Glutamatergic neuron (in vitro differentiated cells): ENCODE measurements at regions not wholly inside any gene's neighbourhood (a gene's known extent, or its start where the extent isn't known, plus 50 kb on each side); places are given as distances from the start of the nearest gene placed in this dataset.

Experiments
- DNase-seq: peaks from one replicate; pipeline ENCODE4 v3.0.0; 2022
- H3K27ac Mint-ChIP-seq: one replicate; pipeline ENCODE4 v1.8.0; 2020; ENCODE audit warnings: mild to moderate bottlenecking, mixed read lengths, inconsistent platforms; ENCODE audit not compliant: unreplicated experiment
- H3K27me3 Mint-ChIP-seq: one replicate; pipeline ENCODE4 v1.8.0; 2020; ENCODE audit warnings: mild to moderate bottlenecking, moderate library complexity, mixed read lengths, inconsistent platforms; ENCODE audit not compliant: unreplicated experiment
- H3K36me3 Mint-ChIP-seq: one replicate; pipeline ENCODE4 v1.8.0; 2020; ENCODE audit warnings: mild to moderate bottlenecking, mixed read lengths, inconsistent platforms; ENCODE audit not compliant: unreplicated experiment
- H3K4me1 Mint-ChIP-seq: one replicate; pipeline ENCODE4 v1.8.0; 2020; ENCODE audit warnings: mild to moderate bottlenecking, low read depth, mixed read lengths, inconsistent platforms; ENCODE audit not compliant: unreplicated experiment
- H3K4me3 Mint-ChIP-seq: one replicate; pipeline ENCODE4 v1.8.0; 2020; ENCODE audit warnings: mild to moderate bottlenecking, mixed read lengths, inconsistent platforms; ENCODE audit not compliant: unreplicated experiment
- H3K9me3 Mint-ChIP-seq: one replicate; pipeline ENCODE4 v1.8.0; 2020; ENCODE audit warnings: mild to moderate bottlenecking, moderate library complexity, mixed read lengths, inconsistent platforms; ENCODE audit not compliant: unreplicated experiment
- TF ChIP-seq, protein P1 (sequence below): fragments of 200-600 bp; sonication (generic); IDR thresholded peaks from one replicate; pipeline ENCODE4 v1.5.0; 2021; ENCODE audit not compliant: partially characterized antibody, unreplicated experiment

DNA sequence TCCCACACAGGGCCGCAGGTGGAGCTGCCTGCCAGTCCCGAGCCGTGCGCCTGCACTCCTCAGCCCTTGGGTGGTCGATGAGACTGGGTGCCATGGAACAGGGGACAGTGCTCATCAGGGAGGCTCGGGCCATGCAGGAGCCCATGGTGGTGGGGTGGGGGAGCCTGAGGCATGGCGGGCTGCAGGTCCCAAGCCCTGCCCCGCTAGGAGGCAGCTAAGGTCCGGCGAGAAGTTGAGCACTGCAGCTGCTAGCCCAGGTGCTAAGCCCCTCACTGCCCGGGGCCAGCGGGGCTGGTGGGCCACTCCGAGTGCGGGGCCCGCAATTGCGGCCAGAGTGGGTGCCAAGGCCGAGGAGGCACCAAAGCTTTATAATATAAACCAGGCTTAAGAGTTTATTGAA is 479.7 kb downstream of the MMUT start:
- TF ChIP-seq, protein P1, sequence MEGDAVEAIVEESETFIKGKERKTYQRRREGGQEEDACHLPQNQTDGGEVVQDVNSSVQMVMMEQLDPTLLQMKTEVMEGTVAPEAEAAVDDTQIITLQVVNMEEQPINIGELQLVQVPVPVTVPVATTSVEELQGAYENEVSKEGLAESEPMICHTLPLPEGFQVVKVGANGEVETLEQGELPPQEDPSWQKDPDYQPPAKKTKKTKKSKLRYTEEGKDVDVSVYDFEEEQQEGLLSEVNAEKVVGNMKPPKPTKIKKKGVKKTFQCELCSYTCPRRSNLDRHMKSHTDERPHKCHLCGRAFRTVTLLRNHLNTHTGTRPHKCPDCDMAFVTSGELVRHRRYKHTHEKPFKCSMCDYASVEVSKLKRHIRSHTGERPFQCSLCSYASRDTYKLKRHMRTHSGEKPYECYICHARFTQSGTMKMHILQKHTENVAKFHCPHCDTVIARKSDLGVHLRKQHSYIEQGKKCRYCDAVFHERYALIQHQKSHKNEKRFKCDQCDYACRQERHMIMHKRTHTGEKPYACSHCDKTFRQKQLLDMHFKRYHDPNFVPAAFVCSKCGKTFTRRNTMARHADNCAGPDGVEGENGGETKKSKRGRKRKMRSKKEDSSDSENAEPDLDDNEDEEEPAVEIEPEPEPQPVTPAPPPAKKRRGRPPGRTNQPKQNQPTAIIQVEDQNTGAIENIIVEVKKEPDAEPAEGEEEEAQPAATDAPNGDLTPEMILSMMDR = no peak
- H3K9me3 Mint-ChIP-seq = no peaks in the 10 kb centered on the region
- no peaks in the 10 kb centered on the region for H3K36me3 Mint-ChIP-seq
- peaks cover 2% of the 10 kb centered on the region for H3K27me3 Mint-ChIP-seq
- no peak overlapping the region for H3K27ac Mint-ChIP-seq
- no peak for DNase-seq
- no peaks in the 10 kb centered on the region for H3K4me1 Mint-ChIP-seq
- H3K4me3 Mint-ChIP-seq = no peak overlapping the region

DNA sequence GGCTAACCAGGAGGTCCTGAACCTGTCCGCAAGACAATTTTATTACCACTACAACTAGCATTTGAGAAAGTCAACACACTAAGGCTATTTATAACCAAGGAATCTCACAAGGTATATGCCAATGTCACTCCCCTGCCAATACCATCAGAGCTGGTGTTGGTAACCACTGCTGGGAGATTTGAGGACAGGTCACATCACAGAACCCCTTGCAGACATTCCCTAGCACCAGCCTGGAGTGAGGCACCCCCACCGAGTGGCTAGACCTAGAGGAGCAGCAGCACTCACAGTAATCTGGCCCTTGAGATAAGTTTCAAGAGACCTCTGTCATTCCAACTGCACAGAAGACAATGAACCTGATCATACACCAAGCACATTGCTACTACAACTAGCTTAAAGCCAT is 483.2 kb downstream of the MMUT start:
- Mint-ChIP-seq H3K4me1 (no peaks in the 10 kb centered on the region), H3K36me3 (no peaks in the 10 kb centered on the region), H3K4me3 (no peak overlapping the region), H3K9me3 (no peaks in the 10 kb centered on the region), H3K27me3 (no peaks in the 10 kb centered on the region), H3K27ac (no peak overlapping the region)
- TF ChIP-seq, protein P1 = no peak
- no peak for DNase-seq

DNA sequence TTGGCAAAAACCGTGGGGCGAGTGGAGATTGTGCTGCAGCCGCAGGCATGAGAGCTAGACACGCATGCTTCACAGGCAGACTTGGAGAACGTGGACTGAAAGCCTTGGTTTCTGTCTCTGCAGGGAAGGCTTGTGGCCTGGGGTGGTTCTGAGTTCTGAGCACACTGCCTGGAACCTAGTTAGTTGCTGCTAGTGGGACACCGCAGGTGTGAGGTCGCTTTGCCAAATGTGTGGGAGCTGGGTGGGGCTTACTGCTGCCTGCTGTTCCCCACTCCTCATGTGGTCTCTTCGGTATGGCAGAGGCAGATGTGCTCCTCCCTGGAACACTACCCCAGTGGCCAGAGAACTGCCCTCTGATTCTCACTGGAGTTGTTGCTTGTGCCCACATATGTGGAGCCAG is 484.0 kb downstream of the MMUT start:
- TF ChIP-seq, protein P1 = no peak
- H3K4me1 Mint-ChIP-seq = no peaks in the 10 kb centered on the region
- H3K27me3 Mint-ChIP-seq = no peaks in the 10 kb centered on the region

DNA sequence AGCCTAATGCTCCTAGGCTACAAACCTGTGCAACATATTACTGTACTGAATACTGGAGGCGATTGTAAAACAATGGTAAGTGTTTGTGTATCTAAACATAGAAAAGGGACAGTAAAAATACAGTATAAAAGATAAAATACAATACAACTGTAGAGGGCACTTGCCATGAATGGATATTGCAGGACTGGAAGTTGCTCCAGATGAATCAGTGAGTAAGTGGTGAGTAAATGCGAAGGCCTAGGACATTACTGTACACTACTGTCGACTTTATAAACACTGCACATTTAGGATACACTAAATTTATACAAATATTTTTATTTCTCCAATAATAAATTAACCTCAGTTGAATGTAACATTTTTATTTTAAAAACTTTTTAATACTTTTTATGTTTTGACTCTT is 485.0 kb downstream of the MMUT start:
- Mint-ChIP-seq H3K4me3 (no peak overlapping the region), H3K4me1 (no peaks in the 10 kb centered on the region), H3K27me3 (no peaks in the 10 kb centered on the region), H3K36me3 (no peaks in the 10 kb centered on the region), H3K9me3 (no peaks in the 10 kb centered on the region), H3K27ac (no peak overlapping the region)
- no peak for DNase-seq
- TF ChIP-seq, protein P1 = no peak

More for the DNA sequence above, 484.0 kb downstream of the MMUT start:
- Mint-ChIP-seq H3K4me3 (no peak overlapping the region), H3K27ac (no peak overlapping the region), H3K36me3 (no peaks in the 10 kb centered on the region), H3K9me3 (no peaks in the 10 kb centered on the region)
- DNase-seq = no peak

DNA sequence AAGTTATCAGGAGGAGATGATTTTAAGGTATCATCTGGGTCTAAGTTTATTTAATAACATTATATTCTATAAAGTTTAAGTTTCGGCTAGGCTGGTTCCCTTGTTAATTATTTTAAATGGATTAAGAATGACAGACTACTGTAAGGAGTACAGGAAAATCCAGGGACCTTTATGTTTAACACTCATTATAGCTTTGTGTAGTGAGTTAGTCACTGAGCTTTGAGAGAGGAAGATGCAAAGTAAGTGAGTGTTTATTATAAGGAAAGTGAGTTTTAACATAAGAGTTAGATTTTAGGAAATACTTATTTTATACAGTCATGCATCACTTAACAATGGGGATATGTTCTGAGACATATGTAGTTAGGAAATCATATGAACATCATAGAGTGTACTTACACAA is 485.5 kb downstream of the MMUT start:
- no peaks in the 10 kb centered on the region for H3K9me3 Mint-ChIP-seq
- no peaks in the 10 kb centered on the region for H3K4me1 Mint-ChIP-seq
- no peak for DNase-seq
- H3K4me3 Mint-ChIP-seq = no peak overlapping the region
- no peaks in the 10 kb centered on the region for H3K27me3 Mint-ChIP-seq
- no peaks in the 10 kb centered on the region for H3K36me3 Mint-ChIP-seq
- H3K27ac Mint-ChIP-seq = no peak overlapping the region
- TF ChIP-seq, protein P1 = no peak
